Kidney (tissue), 13 donors: ENCODE measurements at regions not wholly inside any gene's neighbourhood (a gene's known extent, or its start where the extent isn't known, plus 50 kb on each side); places are given as distances from the start of the nearest gene placed in this dataset.

Source experiments
- DNase-seq, 5 donors: peaks; one replicate each; pipeline ENCODE4 v3.0.0-alpha.2; 2013 to 2020
- FAIRE-seq: peaks from 2 replicates; lab custom pipeline; 2012; peaks lifted over from hg19 to GRCh38; lab: Jason Lieb, UNC
- H3K27ac ChIP-seq, 2 donors: one replicate each; pipeline ENCODE4 v1.7.0; 2013; ENCODE audit warnings: low read depth in 2 of 2, low read length in 2 of 2, inconsistent platforms in 1 of 2
- H3K27me3 ChIP-seq: one replicate; pipeline ENCODE4 v1.7.1; 2013; ENCODE audit warnings: low read length, inconsistent platforms; ENCODE audit not compliant: control insufficient read depth, insufficient read depth
- H3K36me3 ChIP-seq, 3 donors: one replicate each; pipeline versions ENCODE4 v1.7.0 to v1.7.1; 2013; ENCODE audit warnings: low read length in 3 of 3, control low read depth in 1 of 3, inconsistent platforms in 1 of 3; ENCODE audit not compliant: insufficient read depth in 3 of 3, control insufficient read depth in 2 of 3
- H3K4me1 ChIP-seq, 3 donors: one replicate each; pipeline versions ENCODE4 v1.7.0 to v1.7.1; 2013; ENCODE audit warnings: low read length in 3 of 3, inconsistent platforms in 1 of 3, low read depth in 1 of 3; ENCODE audit not compliant: control insufficient read depth in 2 of 3, insufficient read depth in 2 of 3
- H3K4me3 ChIP-seq, 3 donors: one replicate each; pipeline versions ENCODE4 v1.7.0 to v1.8.1; 2013; ENCODE audit warnings: low read length in 3 of 3, control low read depth in 1 of 3, inconsistent platforms in 1 of 3
- H3K9ac ChIP-seq, 3 donors: one replicate each; pipeline versions ENCODE4 v1.7.0 to v1.7.1; 2013; ENCODE audit warnings: low read length in 3 of 3, control low read depth in 1 of 3, inconsistent platforms in 1 of 3
- H3K9me3 ChIP-seq, 3 donors: one replicate each; pipeline versions ENCODE4 v1.7.0 to v1.7.1; 2013; ENCODE audit warnings: low read length in 3 of 3, control low read depth in 1 of 3, inconsistent platforms in 1 of 3; ENCODE audit not compliant: control insufficient read depth in 2 of 3, insufficient read depth in 1 of 3
- CTCF ChIP-seq: IDR thresholded peaks from 3 replicates; pipeline ENCODE4 v1.5.1; 2012; ENCODE audit warnings: mild to moderate bottlenecking, moderate library complexity, borderline replicate concordance; ENCODE audit not compliant: insufficient read depth; ENCODE audit errors: extremely low read depth
- intact Hi-C: fragments of 100-400 bp; cut with DNase I; formaldehyde crosslinking; loops from one replicate; pipeline ENCODE4 v1.11.1; 2022
- donor health status: control.
- donor health status: control.
- donor health status: control.
- donor health status: control.
- donor health status: control.
- donor health status: DM: yes; HTN: yes; CAD: no.
- donor health status: Normal renal cell carcinoma (clear cell type).

GRCh38 chr7:85749696-85750453 lies 563.0 kb upstream of the SEMA3D start:
- no peak overlapping the region for H3K27ac ChIP-seq
- no peak overlapping the region for H3K9ac ChIP-seq
- no peaks in the 10 kb centered on the region for H3K27me3 ChIP-seq
- TF ChIP-seq CTCF, result no peak
- peak in 1 of 5 donors; percentile 78 for DNase-seq
- peaks cover 0 to 8% (median 5%) of the 10 kb centered on the region in 3 donors for H3K9me3 ChIP-seq
- H3K36me3 ChIP-seq, result no peaks in the 10 kb centered on the region
- no peak for FAIRE-seq
- H3K4me3 ChIP-seq, result no peak overlapping the region
- intact Hi-C loops, result no loop called here
- H3K4me1 ChIP-seq, result no peaks in the 10 kb centered on the region

DNA sequence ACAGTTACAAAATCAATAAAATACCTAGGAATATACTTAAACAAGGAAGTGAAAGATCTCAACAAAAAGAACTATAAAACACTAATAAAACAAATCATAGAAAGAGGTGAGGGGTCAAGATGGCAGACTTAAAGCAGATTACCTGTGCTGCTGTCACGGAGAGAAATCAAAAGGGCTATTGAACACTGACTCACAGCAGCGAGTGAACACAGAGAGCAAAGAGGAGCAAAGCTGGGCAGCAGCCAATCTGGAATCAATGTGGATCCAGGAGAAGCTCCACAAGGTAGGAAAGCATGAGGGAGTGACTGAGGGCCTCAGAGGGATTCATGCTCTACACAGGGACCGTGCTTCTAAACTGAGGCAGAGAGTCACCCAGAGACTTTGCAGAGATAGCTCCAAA lies 562.0 kb upstream of the SEMA3D start:
- intact Hi-C loops, result no loop called here
- no peak for FAIRE-seq

DNA sequence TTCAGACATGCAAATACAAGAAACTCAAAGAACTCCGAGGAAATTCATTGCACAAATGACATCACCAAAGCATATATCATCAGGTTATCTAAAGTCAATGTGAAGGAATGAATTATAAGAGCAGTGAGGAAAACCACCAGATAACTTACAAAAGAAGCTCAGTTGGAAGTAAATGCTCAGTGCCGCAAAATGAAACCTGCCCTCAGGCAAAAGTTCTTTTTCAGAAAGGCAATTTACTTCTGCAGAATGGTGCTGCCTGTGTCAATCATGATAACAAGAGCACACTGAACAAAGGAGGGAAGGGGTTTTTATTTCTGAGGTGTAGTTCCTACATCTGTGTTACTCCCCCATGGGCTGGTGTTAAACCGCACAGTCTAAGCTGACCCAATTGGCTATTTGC lies 550.6 kb upstream of the SEMA3D start:
- H3K36me3 ChIP-seq, result no peaks in the 10 kb centered on the region

More for the DNA sequence above, 562.0 kb upstream of the SEMA3D start:
- DNase-seq, result no peak
- Histone ChIP-seq H3K9ac (no peak overlapping the region), H3K27me3 (no peaks in the 10 kb centered on the region), H3K4me1 (no peaks in the 10 kb centered on the region), H3K27ac (no peak overlapping the region), H3K9me3 (peaks cover 0 to 8% (median 5%) of the 10 kb centered on the region in 3 donors), H3K4me3 (no peak overlapping the region), H3K36me3 (no peaks in the 10 kb centered on the region)
- TF ChIP-seq CTCF, result no peak

More for the DNA sequence above, 550.6 kb upstream of the SEMA3D start:
- DNase-seq (no peak), FAIRE-seq (no peak)
- peaks cover 0 to 8% (median 0%) of the 10 kb centered on the region in 3 donors for H3K9me3 ChIP-seq
- no peak for TF ChIP-seq CTCF
- H3K4me3 ChIP-seq, result no peak overlapping the region
- no peak overlapping the region for H3K9ac ChIP-seq
- H3K4me1 ChIP-seq, result no peaks in the 10 kb centered on the region
- intact Hi-C loops, result no loop called here
- no peak overlapping the region for H3K27ac ChIP-seq
- H3K27me3 ChIP-seq, result no peaks in the 10 kb centered on the region
